ENCODE measurements at regions not wholly inside any gene's neighbourhood (a gene's known extent, or its start where the extent isn't known, plus 50 kb on each side); places are given as distances from the start of the nearest gene placed in this dataset.
"Not testable (repeated sequence)": the region's sequence is repeated elsewhere in the genome, so short reads cannot be mapped to it uniquely, and the experiment has no call there.

DNA sequence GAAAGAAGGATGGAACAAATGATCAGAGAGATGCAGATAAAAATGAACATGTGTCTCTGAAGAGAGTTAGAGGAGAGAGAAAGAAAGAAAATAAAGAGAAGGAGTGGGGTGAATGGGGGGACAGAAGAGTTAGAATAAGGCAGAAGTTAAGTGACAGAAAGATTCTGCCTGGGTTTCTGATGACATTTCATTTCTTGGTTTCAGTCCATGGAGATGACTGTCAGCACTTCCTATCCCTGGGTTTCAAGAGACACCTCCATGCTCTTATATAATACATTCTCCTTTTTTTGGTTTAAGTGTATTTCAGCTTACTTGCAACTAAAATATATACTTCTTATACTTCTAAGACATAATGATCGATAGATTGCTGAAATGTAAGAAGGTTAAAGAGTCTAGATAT lies 213.0 kb upstream of the IL12B start:
- DNase-seq, result no peak

DNA sequence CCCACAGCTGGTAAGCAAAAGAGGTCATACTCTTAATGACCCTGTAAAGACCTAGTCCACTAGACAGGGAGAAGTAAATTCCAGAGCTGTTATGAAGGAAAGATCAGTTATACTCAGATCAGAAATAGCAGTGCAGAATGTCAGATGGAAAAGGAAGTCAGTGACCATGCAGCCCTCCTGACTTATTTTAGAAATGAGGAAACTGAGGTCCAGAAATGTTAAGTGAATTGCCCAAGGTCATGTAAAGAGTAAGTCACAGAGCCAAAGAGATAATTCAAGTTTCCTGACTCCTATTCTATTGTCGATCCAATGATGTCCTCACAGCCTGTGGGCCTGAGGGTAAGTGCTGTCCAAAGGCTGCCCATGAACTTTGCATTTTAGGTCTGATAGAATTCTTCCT lies 214.9 kb upstream of the IL12B start:
- DNase-seq, result no peak

DNA sequence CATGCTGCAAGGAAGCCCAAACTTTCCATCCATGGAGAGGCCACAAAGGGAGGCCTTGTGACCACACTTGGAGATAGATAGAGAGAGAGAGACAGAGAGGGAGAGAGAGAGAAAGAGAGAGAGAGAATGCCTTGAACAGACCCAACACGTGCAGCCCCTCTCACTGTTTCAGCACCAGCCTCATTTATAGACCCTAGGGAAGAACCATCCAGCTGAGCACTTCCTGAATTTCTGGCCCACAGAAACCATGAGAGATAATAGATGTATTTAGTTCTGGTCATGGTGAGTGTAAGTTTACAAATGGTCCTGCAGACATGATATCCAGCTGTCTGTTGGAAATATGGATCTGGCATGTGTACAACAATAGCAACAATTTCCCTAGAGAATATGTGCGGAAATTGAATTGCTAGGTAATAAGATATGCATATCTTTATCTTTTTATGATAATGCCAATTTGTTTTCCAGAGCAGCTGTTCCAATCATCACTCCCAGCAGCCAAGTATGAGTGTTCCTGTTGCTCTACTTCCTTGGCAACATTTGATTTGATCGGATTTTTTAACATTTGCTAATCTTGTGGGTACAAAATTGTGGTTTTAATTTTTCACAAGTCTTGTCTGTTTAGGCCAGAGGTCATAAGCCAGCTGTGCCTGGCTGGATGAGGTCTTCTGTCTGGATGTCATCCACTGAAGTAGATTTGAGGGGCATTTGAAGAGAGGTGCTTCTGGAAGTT lies 217.3 kb upstream of the IL12B start:
- no peak for DNase-seq

DNA sequence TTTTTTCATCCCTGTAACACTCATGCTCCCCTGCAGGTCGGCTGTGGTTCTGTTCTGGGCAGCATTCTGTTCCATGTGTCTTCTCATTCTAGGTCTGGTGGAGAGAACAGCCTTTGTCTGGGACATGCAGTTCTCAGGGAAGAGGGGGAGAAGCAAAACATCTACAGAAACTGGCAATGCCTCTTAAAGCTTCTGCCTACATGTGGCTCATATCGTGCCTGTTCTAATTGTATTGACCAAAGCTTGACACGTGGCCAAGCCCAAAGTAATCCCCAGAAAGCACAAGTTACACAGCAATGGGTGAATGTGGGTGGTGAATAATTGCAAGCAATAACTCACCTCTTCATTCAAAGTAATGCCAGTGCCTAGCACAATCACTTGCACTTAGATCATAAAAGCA lies 218.2 kb upstream of the IL12B start:
- DNase-seq, result peak; percentile 11

DNA sequence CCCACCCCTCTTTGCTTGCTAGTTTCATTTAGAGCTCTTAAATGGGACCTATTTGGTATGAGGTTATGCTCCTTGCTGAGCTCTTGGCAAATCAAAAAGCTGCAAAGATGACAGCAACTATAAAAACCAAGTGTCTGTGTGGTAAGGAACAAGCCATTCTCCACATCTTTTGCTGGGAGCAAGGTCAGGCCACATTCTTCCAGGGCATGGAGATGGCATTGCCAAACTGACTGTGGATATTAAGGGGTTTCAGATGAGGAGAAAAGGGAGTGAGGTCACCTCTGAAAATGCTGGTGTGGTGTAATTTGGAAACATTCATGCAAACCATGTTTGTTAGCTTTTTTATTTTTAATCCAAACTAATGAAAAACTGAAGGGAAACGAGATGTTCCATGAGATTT lies 218.8 kb upstream of the IL12B start:
- DNase-seq, result no peak

DNA sequence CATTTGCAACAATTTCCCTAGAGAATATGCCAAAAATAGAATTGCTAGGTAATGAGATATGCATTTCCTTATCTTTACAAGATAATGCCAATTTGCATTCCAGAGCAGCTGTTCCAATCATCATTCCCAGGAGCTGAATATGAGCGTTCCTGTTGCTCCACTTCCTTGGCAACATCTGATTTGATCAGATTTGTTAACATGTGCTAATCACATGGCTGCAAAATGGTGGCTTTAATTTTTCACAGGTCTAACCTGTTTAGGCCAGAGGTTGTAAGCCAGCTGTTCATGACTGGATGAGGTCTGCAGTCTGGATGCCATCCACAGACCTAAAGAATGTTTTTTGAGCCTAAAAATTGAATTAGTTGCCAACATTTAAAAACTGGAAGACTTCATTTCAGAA lies 220.7 kb upstream of the IL12B start:
- no peak for DNase-seq

DNA sequence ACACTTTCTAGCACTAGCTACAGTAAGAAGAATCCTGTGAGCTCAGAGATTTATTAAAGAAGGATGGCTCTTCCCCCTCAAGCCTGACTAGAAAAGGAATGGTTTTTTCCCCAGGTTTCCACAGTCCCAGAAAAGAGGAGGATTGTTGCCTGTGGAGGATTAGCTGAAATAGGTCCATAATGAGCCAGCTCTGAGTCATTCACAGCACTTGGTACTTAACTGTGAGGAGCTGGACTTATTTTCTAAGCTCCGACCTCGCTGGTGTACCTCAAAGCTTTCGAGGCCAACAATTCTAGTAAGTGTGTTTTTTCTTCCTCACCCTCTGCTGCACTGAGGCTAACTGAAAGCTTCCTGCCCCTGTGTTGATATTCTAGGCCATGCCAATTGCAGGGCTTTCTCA lies 222.5 kb upstream of the IL12B start:
- no peak for DNase-seq

DNA sequence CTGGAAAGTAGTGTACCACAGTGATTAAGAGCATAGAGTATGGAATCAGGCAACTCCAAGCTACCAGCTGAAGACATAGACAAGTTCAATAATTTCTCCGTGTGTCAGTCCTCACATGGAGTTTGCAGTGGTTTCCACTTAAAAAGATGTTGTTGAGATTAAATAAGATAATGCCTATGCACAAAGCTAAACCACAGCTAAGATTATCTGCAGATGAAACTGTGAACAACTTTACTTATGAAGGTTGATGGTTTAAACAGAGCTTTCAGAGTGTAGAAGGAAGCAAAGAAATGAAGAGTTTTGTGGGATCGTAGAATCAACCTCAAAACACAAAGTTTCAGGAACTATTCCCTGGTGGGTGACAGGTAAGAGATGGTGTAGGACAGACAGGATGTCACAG lies 223.5 kb upstream of the IL12B start:
- DNase-seq, result no peak

DNA sequence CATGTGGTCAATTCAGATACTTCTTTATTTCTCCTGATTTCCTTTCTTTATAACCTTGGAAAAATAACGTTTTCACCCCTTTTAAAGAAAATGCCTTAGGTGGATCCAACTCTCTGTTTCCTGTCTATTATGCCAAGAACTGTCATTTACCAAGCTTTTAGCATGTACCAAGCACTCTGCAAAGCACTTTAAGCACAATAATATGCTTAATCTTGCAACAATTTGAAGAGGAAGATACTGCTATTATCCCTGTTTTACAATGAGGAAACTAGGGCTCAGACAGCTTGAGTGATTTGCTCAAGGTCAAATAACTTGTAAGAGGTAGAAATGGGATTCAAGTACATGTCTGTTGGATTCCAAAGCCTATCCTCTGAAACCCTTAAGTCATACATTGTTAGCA lies 224.8 kb upstream of the IL12B start:
- no peak for DNase-seq

DNA sequence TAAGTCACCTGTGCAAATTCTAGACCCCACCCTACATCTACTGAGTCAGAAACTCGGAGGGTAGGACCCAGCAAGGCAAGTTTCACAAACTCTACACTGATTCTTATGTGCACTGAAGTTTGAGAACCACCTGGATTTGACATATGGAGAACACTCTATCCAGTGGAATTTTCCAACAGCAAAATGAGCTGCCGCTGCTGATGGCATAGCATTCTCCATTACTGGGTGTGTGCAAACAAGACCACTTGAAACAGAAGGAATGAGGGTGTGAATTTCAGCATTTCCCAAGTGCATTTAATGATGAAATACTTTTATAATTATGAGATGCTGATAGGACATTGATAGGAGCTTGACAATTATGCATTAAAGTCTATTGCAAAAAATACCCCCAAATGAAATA lies 229.1 kb upstream of the IL12B start:
- no peak for DNase-seq

DNA sequence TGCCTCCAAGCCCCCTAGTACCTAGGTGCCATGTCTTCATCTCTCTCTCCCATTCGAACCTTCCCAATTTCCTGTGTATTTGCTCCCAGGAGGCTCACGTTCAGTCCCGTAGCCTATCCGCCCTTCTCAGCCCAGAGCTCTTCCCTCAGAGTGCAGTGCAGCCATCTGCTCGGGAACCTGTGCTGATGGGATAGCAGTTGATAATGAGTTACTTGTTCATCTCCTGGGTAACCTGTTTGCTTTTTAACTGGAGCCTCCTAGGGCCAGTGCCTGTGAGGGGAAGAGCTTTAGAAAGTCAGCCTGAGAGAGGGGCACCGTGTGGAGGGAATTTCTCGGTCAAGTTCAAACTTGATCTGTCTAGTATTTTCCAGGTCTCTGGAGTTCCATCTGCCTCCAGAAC lies 229.8 kb upstream of the IL12B start:
- DNase-seq, result no peak

DNA sequence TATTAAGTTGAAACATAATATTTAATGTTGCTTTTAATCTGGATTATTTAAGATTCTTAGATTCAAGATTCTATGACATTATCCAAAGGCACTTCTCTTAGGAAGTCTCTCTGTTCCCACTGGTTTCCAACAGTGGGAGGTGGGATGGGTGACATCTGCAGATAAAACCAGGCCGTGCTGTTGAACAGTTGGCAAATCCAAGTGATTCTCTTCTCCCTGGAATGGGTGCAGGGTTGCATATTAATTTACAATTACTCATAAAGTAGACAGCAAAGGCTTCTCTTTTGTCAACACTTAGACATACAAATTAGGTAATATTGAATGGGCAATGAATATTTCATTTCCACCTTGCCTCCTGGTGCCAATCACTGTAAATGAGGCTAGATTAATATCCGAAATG lies 233.7 kb upstream of the IL12B start:
- DNase-seq, result no peak

DNA sequence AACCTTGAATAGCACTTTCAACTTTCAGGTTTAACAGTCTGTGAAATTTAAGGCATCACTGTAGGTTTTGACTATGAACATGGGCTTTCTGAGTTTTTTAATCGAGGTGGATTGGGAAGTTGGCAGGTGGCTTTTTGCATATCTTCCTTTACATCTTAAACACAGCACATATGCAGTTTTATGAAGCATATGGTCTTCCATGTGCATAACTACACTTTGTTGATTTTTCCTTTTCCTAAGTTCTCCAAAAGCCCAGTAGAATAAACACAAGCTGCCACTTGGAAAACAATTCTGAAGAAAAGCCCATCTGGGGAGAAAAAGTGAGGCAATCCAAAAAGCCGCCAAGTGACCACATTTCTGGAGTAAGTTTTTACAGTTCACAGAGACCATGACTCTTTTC lies 236.5 kb upstream of the IL12B start:
- DNase-seq, result no peak

DNA sequence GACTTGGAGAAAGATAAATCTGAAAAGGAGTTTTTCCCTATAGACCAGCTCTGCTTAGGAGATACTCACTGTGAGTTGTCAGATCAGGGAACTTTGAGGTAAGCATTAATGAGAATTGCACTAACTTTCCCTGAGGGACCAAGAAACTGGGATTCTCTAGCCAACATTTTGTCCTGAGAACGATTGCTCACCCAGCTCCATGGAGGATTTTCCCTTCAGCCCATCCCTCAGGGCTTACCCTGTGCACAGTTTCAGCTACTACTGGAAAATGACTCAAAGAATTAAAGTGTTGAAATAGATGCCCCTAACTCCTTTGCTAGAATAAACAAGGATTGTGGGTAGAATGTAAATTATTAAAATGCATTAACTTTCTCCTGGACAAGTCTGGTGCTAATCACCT lies 237.2 kb upstream of the IL12B start:
- no peak for DNase-seq

DNA sequence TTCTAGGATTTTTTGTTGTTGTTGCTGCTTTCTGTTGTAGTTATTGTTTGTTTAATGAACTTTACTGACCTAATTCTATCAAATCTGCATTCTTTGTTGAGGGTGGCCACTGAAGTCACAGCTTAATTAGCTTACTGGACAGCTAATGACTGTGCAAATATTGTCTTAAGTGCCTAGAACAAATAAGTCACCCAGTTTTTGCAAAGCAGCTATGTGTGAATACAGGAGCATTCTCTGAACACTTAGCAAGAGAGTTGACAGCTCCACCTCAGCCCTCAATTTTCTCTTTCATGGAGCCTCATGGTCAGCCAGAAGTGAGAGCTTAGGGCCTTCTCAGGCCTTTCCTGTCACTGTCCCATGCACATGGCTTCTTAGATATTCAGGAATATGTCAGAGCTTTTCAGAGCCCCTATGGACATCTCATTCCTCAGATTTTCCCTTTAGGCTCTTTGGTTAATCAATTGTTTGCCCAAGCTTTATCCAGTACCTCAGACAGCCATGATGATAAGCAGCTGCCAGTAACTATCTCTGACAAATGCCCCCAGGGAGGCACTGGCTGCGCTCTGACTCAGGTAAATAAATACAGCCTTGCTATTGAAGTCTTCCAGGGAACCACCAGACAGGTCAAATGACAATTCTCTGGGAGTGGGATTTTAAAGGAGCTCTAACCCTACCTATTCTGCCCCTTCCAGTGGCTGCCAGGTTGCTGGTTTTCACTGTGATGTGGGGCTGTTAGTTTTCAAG lies 241.4 kb upstream of the IL12B start:
- no peak for DNase-seq

DNA sequence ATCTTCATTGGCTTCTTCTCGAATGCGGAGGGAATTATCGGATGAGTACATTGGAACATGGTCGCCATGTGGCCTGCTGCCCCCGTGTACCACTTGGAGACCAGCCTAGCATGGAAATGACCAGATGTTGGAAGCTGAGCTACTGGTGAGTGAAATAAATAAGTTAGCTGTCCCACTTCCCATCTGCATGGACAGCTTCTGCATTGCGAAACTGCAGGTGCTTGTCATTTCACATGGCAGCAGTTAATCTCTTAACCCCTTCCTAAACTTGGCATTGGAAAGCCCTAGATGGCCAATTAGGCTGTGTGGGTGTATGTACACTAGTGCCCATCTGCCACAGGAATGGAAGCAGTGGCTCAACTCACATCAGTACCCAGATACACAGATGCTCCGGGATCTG lies 246.6 kb upstream of the IL12B start:
- DNase-seq, result no peak

DNA sequence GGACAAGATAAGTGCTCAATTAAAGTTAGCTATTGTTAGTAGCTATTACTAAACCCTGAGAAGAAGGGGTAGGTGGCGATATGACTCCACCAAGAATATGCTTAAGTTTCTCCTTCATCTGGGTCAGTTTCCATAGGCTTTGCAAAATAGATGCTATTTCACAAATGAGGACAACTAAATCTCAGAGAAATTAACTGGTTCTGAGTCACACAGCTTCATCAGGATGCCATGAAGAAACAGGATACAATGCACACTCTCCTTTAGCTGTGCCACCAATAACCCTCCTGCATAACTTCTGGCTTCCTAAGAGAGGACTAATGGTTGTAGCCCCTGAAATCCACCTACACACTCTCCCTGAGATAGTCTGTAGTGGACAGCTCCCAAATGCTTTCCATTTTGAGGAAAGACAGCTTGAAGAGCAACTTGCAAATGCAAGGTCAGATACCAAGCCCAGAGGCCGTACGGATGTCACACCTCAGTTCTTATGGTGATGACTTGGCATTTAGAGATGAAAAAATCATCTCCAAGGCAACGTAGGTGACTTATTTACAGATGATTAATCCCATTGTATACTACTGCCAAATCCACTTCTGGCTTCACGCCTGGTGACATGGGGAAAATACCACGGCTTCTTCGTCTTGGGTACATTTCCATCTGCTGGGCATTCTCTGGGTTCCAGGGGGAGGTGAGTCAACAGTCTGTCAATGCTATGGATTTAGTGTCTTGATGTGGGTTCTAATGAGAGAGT lies 251.4 kb upstream of the IL12B start:
- DNase-seq, result peak; percentile 8

DNA sequence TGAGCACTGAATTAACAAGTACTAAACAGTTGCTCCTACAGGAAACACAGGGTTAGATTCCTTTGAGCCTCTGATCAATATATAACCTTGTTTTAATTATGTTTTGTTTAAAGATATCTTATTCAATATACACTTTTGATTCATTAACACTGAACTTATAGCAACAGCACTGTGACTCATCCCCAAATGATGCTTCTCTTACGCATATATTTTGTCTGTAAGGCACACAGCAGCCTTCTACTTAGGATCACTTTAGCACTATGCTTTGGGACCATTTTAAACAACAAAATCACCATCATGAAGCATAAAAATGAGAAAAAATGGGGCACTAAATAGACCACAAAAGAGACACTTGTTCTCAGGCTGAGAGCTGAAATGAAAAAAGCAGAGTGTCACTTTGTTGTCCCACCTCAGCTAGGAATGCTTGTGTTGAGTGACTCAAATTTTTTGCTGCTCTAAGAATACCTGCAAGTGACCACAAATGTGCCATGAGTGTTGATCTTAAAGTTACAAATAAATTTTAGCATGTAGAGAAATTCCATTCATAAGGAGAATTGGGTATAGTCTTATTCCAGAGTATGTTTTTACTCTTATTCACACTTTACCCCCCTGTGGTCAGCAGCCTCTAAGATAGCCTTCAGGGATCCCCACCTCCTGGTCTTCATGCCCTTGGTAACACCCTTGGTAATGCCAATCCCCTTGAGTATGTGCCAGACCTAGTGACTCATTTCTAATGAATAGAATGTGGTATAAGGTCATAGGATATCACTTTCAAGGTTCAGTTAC lies 252.7 kb upstream of the IL12B start:
- no peak for DNase-seq

DNA sequence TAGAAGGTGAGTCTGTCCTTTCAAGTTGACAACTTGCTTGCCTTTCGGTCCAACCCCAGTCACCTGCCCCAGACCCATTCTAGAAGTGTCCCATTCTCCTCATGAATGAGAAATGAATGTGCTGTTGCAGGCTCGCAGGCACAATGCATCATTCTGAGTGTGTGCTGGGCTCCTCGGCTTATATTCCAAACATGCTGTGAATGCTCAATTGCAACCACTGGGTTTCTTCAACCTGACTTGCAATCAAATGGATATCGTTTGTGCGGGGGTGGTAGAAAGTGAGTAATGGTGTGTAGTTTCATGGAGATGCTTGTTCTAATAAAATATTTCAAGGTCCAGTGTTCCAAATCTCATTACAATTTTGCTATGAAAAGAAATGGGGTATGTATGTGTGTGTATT lies 256.6 kb upstream of the IL12B start:
- DNase-seq, result no peak

DNA sequence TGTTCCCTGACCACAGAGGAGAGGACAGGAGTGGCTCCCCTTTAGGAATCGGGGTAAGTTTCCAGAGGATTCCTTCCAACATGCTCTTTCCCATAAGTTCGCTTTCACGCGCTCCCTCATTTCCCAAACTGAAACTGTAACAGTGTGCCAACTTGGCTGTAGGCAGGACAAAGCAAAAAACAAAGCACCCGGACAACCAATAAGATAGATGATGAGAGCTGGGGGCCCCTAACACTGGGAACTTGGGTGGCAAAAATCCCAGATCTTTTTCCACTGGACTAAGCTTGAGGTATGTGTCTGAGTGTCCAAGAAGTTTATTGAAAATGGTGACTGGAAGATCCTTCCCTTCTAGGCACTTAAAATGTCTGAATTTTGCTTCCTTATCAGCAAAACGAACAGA lies 258.7 kb upstream of the IL12B start:
- DNase-seq, result no peak

DNA sequence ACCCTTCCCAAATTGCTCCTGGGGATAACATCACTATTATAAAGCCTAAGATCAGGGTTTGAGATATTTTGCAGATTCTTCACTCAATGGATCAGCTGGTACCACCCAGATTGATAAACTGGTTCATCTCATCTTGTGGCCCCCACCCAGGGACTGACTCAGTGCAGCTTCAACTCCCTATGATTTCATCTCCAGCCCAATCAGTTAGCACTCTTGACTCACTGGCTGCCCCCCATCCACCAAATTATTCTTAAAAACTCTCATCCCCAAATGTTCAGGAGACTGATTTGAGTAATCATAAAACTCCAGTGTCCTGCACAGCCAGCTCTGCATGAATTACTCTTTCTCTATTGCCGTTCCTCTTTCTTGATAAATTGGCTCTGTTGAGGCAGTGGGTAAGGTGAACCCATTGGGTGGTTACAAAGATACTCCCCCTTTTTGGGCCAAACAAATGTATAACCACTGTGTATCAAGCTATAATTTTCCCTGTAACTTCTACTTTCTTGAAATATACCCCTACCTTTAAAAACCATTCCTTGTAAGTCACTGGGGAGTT lies 263.3 kb upstream of the IL12B start:
- no peak for DNase-seq

DNA sequence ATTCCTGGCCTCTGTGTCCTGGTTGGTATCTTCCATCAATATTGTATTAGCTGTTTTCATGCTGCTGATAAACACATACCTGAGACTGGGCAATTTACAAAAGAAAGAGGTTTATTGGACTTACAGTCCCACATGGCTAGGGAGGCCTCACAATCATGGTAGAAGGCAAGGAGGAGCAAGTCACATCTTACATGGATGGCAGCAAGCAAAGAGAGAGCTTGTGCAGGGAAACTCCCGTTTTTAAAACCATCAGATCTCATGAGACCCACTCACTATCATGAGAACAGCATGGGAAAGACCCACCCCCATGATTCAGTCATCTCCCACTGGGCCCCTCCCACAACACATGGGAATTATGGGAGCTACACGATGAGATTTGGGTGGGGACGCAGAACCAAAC lies 265.3 kb upstream of the IL12B start:
- not testable (repeated sequence) for DNase-seq

DNA sequence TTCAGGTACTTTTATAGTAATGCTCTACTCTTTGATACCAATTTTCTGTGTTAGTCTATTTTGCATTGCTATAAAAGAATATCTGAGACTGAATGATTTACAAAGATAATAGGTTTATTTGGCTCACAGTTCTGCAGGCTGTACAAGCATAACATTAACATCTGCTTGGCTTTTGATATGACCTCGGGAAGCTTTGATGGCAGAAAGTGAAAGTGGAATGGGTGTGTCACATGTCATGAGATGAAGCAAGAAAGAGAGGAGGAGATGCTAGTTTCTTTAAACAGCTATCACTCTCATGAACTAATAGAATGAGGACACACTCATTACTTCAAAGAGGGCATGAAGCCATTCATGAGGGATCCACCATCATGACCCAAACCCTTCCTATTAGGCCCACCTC lies 270.9 kb upstream of the IL12B start:
- DNase-seq, result no peak
